ENCODE measurements at regions not wholly inside any gene's neighbourhood (a gene's known extent, or its start where the extent isn't known, plus 50 kb on each side); places are given as distances from the start of the nearest gene placed in this dataset.

DNA sequence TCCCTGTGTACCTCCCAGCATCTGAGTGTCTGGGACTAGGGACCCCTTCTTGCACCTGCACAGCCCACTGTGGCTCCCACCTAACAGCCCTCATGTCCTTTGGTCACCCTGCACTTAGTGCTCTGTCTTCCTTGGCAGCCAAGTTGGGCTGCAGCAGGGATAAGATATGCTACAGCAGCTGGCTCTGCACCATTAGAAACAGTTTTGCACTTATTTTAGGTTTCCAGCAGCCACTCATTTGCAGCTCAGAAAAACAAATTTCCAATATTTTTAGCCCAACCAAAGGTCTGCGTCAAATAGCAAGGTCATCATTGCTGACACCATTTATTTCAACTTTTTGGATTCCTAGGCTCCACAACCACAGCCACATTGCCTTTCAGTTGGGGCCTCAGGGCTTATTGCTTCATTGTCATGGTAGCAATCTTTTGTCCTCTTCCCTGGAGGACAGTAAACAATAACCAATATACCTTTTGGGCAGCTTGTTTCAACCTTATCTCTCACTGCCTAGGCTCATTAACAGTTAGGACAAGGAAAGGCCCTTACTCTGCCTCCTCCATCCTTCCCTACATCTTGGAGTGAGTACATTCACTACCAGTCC, 263.9 kb downstream of the COX7C start:
- no peaks in the 10 kb centered on the region for H3K27me3 ChIP-seq (ENCODE audit: control insufficient read depth in 3 of 3, insufficient read depth in 3 of 3, low read depth in 1 of 3, low read length in 3 of 3)
- H4K91ac ChIP-seq (ENCODE audit: low read depth, low read length, poor library complexity): no peak overlapping the region
- no peak overlapping the region for H2BK5ac ChIP-seq (ENCODE audit: low read length)
- no peak overlapping the region for H2BK15ac ChIP-seq (ENCODE audit: low read length)
- peak overlapping the region; percentile 59 for H2BK12ac ChIP-seq (ENCODE audit: low read length)
- H3K36me3 ChIP-seq (replicated peaks in 1 of 2; ENCODE audit: control insufficient read depth in 2 of 2, insufficient read depth in 2 of 2, low read length in 2 of 2): no peaks in the 10 kb centered on the region
- H3K4ac ChIP-seq (ENCODE audit: low read length): no peak overlapping the region
- DNase-seq (ENCODE audit: low spot score): no peak
- no peak overlapping the region for H2AK5ac ChIP-seq (ENCODE audit: low read depth, low read length)
- no peaks in the 10 kb centered on the region for H3K79me1 ChIP-seq (ENCODE audit: low read depth, low read length)
- no peaks in the 10 kb centered on the region for H3K9me3 ChIP-seq (replicated peaks in 1 of 2; ENCODE audit: control insufficient read depth in 2 of 2, insufficient read depth in 1 of 2, low read depth in 1 of 2, low read length in 2 of 2)
- H3K4me2 ChIP-seq (ENCODE audit: insufficient read depth, low read length, poor library complexity, severe bottlenecking): no peak overlapping the region
- H4K8ac ChIP-seq (ENCODE audit: low read depth, low read length): no peak overlapping the region
- H2AFZ ChIP-seq (ENCODE audit: low read length): no peak overlapping the region
- H3K9ac ChIP-seq (ENCODE audit: low read depth, low read length, poor library complexity): no peak overlapping the region
- H3K4me1 ChIP-seq (ENCODE audit: control insufficient read depth in 2 of 2, insufficient read depth in 1 of 2, low read depth in 1 of 2, low read length in 2 of 2): peaks cover 0 to 3% of the 10 kb centered on the region in 2 donors
- H3K18ac ChIP-seq (ENCODE audit: low read length): peak overlapping the region; percentile 30
- H3K14ac ChIP-seq (ENCODE audit: low read length): no peak overlapping the region
- no CpG with 5 or more reads among the region's 1 CpG for WGBS, 2 donors (ENCODE audit: extremely low coverage in 2 of 2, insufficient read length in 2 of 2, insufficient replicate concordance in 1 of 2)
- no peak overlapping the region for H3K4me3 ChIP-seq (ENCODE audit: low read length in 2 of 2)
- no peak overlapping the region for H3K23ac ChIP-seq (ENCODE audit: low read depth, low read length, poor library complexity)
- H3K27ac ChIP-seq (replicated peaks; ENCODE audit: low read length): no peak overlapping the region
- H2BK120ac ChIP-seq (ENCODE audit: low read depth, low read length): no peak overlapping the region

DNA sequence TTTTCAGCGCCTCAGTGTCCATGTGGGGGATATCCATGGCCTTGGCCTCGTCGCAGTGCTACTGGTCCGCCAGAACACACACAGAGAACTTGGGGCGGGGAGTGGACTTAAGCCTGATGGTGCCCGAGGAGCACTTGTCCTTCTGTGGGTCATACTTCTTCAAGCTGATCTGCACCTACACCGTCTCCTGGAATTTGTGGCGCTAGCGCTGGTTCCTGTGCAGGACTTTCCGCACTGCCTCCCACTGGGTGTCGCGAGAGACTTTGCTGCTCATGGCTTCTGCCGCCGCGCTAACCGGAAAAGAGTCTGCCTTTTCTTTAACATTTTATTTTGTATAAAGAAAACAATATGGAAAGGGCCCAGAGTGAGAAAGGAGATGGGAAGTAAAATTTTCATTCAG, 266.9 kb downstream of the COX7C start:
- H2AK5ac ChIP-seq (ENCODE audit: low read depth, low read length): no peak overlapping the region
- no peak overlapping the region for H2BK120ac ChIP-seq (ENCODE audit: low read depth, low read length)
- no peak overlapping the region for H3K23ac ChIP-seq (ENCODE audit: low read depth, low read length, poor library complexity)
- H3K79me1 ChIP-seq (ENCODE audit: low read depth, low read length): no peaks in the 10 kb centered on the region
- no peaks in the 10 kb centered on the region for H3K36me3 ChIP-seq (replicated peaks in 1 of 2; ENCODE audit: control insufficient read depth in 2 of 2, insufficient read depth in 2 of 2, low read length in 2 of 2)
- H4K8ac ChIP-seq (ENCODE audit: low read depth, low read length): no peak overlapping the region
- H3K9ac ChIP-seq (ENCODE audit: low read depth, low read length, poor library complexity): no peak overlapping the region
- H3K4ac ChIP-seq (ENCODE audit: low read length): no peak overlapping the region
- no peak overlapping the region for H3K27ac ChIP-seq (replicated peaks; ENCODE audit: low read length)
- no peak overlapping the region for H3K4me2 ChIP-seq (ENCODE audit: insufficient read depth, low read length, poor library complexity, severe bottlenecking)
- peaks cover 0 to 3% of the 10 kb centered on the region in 2 donors for H3K4me1 ChIP-seq (ENCODE audit: control insufficient read depth in 2 of 2, insufficient read depth in 1 of 2, low read depth in 1 of 2, low read length in 2 of 2)
- H3K18ac ChIP-seq (ENCODE audit: low read length): no peak overlapping the region
- no peak overlapping the region for H3K14ac ChIP-seq (ENCODE audit: low read length)
- no peak overlapping the region for H4K91ac ChIP-seq (ENCODE audit: low read depth, low read length, poor library complexity)
- no peak for DNase-seq (ENCODE audit: low spot score)
- no peaks in the 10 kb centered on the region for H3K9me3 ChIP-seq (replicated peaks in 1 of 2; ENCODE audit: control insufficient read depth in 2 of 2, insufficient read depth in 1 of 2, low read depth in 1 of 2, low read length in 2 of 2)
- no peak overlapping the region for H2BK15ac ChIP-seq (ENCODE audit: low read length)
- H2AFZ ChIP-seq (ENCODE audit: low read length): no peak overlapping the region
- no peak overlapping the region for H3K4me3 ChIP-seq (ENCODE audit: low read length in 2 of 2)
- no peak overlapping the region for H2BK12ac ChIP-seq (ENCODE audit: low read length)
- H2BK5ac ChIP-seq (ENCODE audit: low read length): no peak overlapping the region
- no CpG with 5 or more reads among the region's 16 CpGs for WGBS, 2 donors (ENCODE audit: extremely low coverage in 2 of 2, insufficient read length in 2 of 2, insufficient replicate concordance in 1 of 2)
- H3K27me3 ChIP-seq (ENCODE audit: control insufficient read depth in 3 of 3, insufficient read depth in 3 of 3, low read depth in 1 of 3, low read length in 3 of 3): no peaks in the 10 kb centered on the region

DNA sequence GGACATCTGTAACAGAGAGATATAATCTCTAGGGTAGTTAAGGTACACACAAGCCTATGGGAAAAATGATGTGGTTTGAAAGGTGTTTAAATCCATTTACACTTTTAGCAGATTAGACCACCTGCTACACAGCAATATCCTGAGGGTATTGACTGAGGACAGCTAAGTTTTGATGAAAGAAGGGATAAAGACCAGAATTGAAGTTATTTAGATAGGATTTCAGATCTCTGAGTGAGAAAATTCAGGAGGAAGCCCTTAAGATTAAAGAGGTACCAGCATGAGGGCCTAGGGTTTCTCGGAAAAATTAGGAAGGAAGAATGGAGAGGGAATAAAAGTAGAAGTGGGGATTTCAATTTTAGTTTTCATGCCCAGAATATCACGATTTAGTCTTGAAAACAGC, 267.3 kb downstream of the COX7C start:
- no peak overlapping the region for H4K91ac ChIP-seq (ENCODE audit: low read depth, low read length, poor library complexity)
- H2BK15ac ChIP-seq (ENCODE audit: low read length): no peak overlapping the region
- H2BK120ac ChIP-seq (ENCODE audit: low read depth, low read length): no peak overlapping the region
- H3K36me3 ChIP-seq (replicated peaks in 1 of 2; ENCODE audit: control insufficient read depth in 2 of 2, insufficient read depth in 2 of 2, low read length in 2 of 2): no peaks in the 10 kb centered on the region
- peaks cover 0 to 3% of the 10 kb centered on the region in 2 donors for H3K4me1 ChIP-seq (ENCODE audit: control insufficient read depth in 2 of 2, insufficient read depth in 1 of 2, low read depth in 1 of 2, low read length in 2 of 2)
- H3K23ac ChIP-seq (ENCODE audit: low read depth, low read length, poor library complexity): no peak overlapping the region
- H2AK5ac ChIP-seq (ENCODE audit: low read depth, low read length): no peak overlapping the region
- WGBS, 2 donors (ENCODE audit: extremely low coverage in 2 of 2, insufficient read length in 2 of 2, insufficient replicate concordance in 1 of 2): no CpG with 5 or more reads among the region's 2 CpGs
- no peak overlapping the region for H2BK12ac ChIP-seq (ENCODE audit: low read length)
- no peak overlapping the region for H4K8ac ChIP-seq (ENCODE audit: low read depth, low read length)
- H3K4me2 ChIP-seq (ENCODE audit: insufficient read depth, low read length, poor library complexity, severe bottlenecking): no peak overlapping the region
- no peak for DNase-seq (ENCODE audit: low spot score)
- H2AFZ ChIP-seq (ENCODE audit: low read length): no peak overlapping the region
- H3K27me3 ChIP-seq (ENCODE audit: control insufficient read depth in 3 of 3, insufficient read depth in 3 of 3, low read depth in 1 of 3, low read length in 3 of 3): no peaks in the 10 kb centered on the region
- no peaks in the 10 kb centered on the region for H3K79me1 ChIP-seq (ENCODE audit: low read depth, low read length)
- no peak overlapping the region for H3K27ac ChIP-seq (replicated peaks; ENCODE audit: low read length)
- H3K4me3 ChIP-seq (ENCODE audit: low read length in 2 of 2): no peak overlapping the region
- H3K9me3 ChIP-seq (replicated peaks in 1 of 2; ENCODE audit: control insufficient read depth in 2 of 2, insufficient read depth in 1 of 2, low read depth in 1 of 2, low read length in 2 of 2): no peaks in the 10 kb centered on the region
- H3K9ac ChIP-seq (ENCODE audit: low read depth, low read length, poor library complexity): no peak overlapping the region
- no peak overlapping the region for H3K14ac ChIP-seq (ENCODE audit: low read length)
- H3K18ac ChIP-seq (ENCODE audit: low read length): no peak overlapping the region
- H3K4ac ChIP-seq (ENCODE audit: low read length): no peak overlapping the region
- H2BK5ac ChIP-seq (ENCODE audit: low read length): no peak overlapping the region

DNA sequence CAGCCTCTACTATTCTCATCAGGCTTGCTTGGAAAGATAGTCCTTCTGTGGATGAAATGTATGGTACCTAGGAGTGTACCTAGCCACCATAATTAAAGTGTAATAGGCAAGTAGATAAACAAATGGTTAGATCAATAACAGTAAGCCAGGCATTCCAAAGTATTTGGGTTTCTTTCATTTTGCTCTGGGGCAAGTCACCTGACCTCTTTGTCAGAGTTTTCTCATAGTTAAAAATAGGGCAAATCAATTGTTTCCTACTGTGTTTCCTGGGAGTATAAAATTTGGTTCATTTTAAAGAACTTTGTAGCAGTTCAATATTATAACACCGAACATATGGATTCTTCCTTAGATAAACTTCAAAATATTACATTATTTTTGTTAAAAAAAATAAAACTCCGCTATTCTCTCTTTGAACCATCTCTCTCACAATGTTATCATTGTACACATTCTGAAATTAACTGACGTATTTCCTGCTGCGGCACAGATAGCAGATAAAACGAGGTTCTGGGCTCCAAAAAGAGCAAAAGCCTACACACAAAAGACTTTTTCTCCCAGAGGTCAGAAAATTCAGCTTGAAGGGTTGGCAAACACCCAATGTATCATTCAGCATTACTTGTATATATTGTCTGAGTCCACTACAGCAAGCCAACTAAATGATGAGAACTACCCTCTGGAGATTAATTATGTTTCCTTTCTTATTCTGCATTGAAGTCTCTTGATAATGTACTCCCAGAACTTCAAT, 267.9 kb downstream of the COX7C start:
- Histone ChIP-seq H3K4me3 (ENCODE audit: low read length in 2 of 2) (no peak overlapping the region), H3K4me2 (ENCODE audit: insufficient read depth, low read length, poor library complexity, severe bottlenecking) (no peak overlapping the region), H2BK12ac (ENCODE audit: low read length) (no peak overlapping the region), H3K14ac (ENCODE audit: low read length) (no peak overlapping the region), H3K4me1 (ENCODE audit: control insufficient read depth in 2 of 2, insufficient read depth in 1 of 2, low read depth in 1 of 2, low read length in 2 of 2) (peaks cover 0 to 3% of the 10 kb centered on the region in 2 donors), H3K9me3 (replicated peaks in 1 of 2; ENCODE audit: control insufficient read depth in 2 of 2, insufficient read depth in 1 of 2, low read depth in 1 of 2, low read length in 2 of 2) (no peaks in the 10 kb centered on the region), H3K23ac (ENCODE audit: low read depth, low read length, poor library complexity) (no peak overlapping the region), H3K9ac (ENCODE audit: low read depth, low read length, poor library complexity) (no peak overlapping the region), H3K27me3 (ENCODE audit: control insufficient read depth in 3 of 3, insufficient read depth in 3 of 3, low read depth in 1 of 3, low read length in 3 of 3) (no peaks in the 10 kb centered on the region), H3K18ac (ENCODE audit: low read length) (no peak overlapping the region), H4K91ac (ENCODE audit: low read depth, low read length, poor library complexity) (no peak overlapping the region), H2BK5ac (ENCODE audit: low read length) (no peak overlapping the region), H3K4ac (ENCODE audit: low read length) (no peak overlapping the region), H2BK15ac (ENCODE audit: low read length) (no peak overlapping the region), H2AK5ac (ENCODE audit: low read depth, low read length) (no peak overlapping the region), H2AFZ (ENCODE audit: low read length) (no peak overlapping the region), H3K27ac (replicated peaks; ENCODE audit: low read length) (no peak overlapping the region), H3K79me1 (ENCODE audit: low read depth, low read length) (no peaks in the 10 kb centered on the region), H3K36me3 (replicated peaks in 1 of 2; ENCODE audit: control insufficient read depth in 2 of 2, insufficient read depth in 2 of 2, low read length in 2 of 2) (no peaks in the 10 kb centered on the region), H2BK120ac (ENCODE audit: low read depth, low read length) (no peak overlapping the region), H4K8ac (ENCODE audit: low read depth, low read length) (no peak overlapping the region)
- no CpG with 5 or more reads among the region's 5 CpGs for WGBS, 2 donors (ENCODE audit: extremely low coverage in 2 of 2, insufficient read length in 2 of 2, insufficient replicate concordance in 1 of 2)
- DNase-seq (ENCODE audit: low spot score): no peak
